ENCODE measurements at regions not wholly inside any gene's neighbourhood (a gene's known extent, or its start where the extent isn't known, plus 50 kb on each side); places are given as distances from the start of the nearest gene placed in this dataset.

DNA sequence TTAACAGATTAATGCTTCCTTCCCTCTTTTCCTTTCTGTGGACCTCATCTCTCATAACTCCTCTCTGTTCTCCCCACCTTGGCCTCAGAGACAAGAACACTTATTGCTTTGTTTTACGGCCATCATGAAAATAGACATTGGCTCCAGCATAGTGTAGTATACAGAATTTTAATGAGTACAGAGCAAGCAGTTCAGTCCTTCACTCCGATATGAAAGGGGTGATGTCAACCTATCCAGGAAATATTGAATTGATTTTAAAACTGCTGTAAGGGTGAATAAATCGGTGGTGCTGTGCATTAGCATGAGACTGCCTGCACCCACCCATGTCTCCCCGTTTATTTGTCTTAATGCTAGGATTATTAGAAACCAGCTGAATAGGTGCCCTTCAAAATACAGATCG, 490.9 kb upstream of the TBL1XR1 start:
- Histone ChIP-seq H3K4me1 (ENCODE audit: insufficient read depth, low read length) (no peaks in the 10 kb centered on the region), H3K27me3 (ENCODE audit: insufficient read depth, low read length) (no peaks in the 10 kb centered on the region), H3K9me3 (ENCODE audit: insufficient read depth, low read depth, low read length) (no peaks in the 10 kb centered on the region), H3K4me3 (ENCODE audit: low read length) (no peak overlapping the region), H3K9ac (ENCODE audit: low read depth, low read length) (no peak overlapping the region), H3K27ac (ENCODE audit: low read depth, low read length) (no peak overlapping the region), H3K36me3 (ENCODE audit: insufficient read depth, low read length) (no peaks in the 10 kb centered on the region)
- 94% methylated on average over 5 of the region's 5 CpGs for WGBS

DNA sequence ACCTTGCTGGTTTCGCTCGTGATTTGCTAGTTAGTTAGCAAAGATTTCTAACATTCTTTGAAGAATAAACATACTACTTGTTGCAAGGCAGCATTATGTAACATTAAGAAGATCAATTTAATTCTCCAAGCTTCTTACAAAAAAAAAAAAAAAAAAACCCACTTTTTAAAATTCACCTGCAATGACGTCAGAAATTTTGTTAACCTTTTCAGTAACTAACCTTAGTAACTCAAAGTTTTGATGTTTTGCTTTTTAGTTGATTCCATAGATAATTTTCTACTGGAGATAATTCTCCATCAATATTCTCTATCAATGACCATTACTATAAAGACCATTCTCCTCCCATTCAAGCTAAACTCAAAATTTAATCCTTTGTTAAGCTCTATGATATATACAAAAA, 491.8 kb upstream of the TBL1XR1 start:
- H3K4me3 ChIP-seq (ENCODE audit: low read length), result no peak overlapping the region
- H3K9me3 ChIP-seq (ENCODE audit: insufficient read depth, low read depth, low read length), result no peaks in the 10 kb centered on the region
- H3K9ac ChIP-seq (ENCODE audit: low read depth, low read length), result no peak overlapping the region
- H3K27me3 ChIP-seq (ENCODE audit: insufficient read depth, low read length), result no peaks in the 10 kb centered on the region
- no peak overlapping the region for H3K27ac ChIP-seq (ENCODE audit: low read depth, low read length)
- H3K36me3 ChIP-seq (ENCODE audit: insufficient read depth, low read length), result no peaks in the 10 kb centered on the region
- WGBS, result 100% methylated on average over 2 of the region's 3 CpGs
- peaks cover 8% of the 10 kb centered on the region for H3K4me1 ChIP-seq (ENCODE audit: insufficient read depth, low read length)

DNA sequence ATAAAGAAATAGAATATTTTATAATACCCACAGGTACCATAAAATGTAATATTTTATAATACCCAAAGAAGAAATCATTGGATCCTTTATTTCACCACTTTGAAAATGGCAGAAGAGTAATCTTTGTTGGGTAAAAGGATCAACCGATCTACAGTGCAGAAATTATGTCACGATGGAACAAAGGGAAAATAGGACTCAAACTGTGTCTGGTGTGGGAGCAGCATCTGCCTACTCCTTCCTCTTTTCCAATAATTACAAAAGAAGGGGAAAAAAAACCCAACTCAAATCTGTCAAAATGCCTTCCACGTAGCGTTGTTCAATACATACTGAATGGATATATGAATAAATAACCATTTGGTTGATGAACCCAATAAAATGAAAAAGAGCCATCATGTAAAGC, 492.6 kb upstream of the TBL1XR1 start:
- 100% methylated on average over 2 of the region's 4 CpGs for WGBS
- no peak overlapping the region for H3K9ac ChIP-seq (ENCODE audit: low read depth, low read length)
- no peak overlapping the region for H3K4me3 ChIP-seq (ENCODE audit: low read length)
- no peaks in the 10 kb centered on the region for H3K9me3 ChIP-seq (ENCODE audit: insufficient read depth, low read depth, low read length)
- no peak overlapping the region for H3K27ac ChIP-seq (ENCODE audit: low read depth, low read length)
- peaks cover 11% of the 10 kb centered on the region for H3K4me1 ChIP-seq (ENCODE audit: insufficient read depth, low read length)
- no peaks in the 10 kb centered on the region for H3K36me3 ChIP-seq (ENCODE audit: insufficient read depth, low read length)
- no peaks in the 10 kb centered on the region for H3K27me3 ChIP-seq (ENCODE audit: insufficient read depth, low read length)

DNA sequence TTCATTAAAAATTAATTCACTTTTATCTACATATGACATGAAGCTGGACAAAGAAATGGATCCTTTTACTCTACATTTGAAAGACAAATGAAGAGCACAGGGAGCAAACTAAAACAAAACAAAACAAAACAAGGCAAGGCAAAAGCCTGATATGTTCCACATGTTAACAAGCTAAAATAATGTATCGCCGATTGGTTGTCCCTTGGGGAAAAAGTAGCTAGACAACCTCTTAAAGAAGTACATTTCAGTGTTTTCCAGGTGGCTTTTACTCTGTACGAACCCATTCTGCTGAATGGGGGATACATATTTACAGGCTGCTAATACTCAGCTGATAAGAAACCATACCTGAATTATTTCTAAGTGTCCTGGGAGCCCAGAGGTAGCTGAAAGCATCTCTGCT, 493.0 kb upstream of the TBL1XR1 start:
- Histone ChIP-seq H3K9me3 (ENCODE audit: insufficient read depth, low read depth, low read length) (no peaks in the 10 kb centered on the region), H3K4me3 (ENCODE audit: low read length) (no peak overlapping the region)
- WGBS, result 85% methylated on average over 3 of the region's 3 CpGs

DNA sequence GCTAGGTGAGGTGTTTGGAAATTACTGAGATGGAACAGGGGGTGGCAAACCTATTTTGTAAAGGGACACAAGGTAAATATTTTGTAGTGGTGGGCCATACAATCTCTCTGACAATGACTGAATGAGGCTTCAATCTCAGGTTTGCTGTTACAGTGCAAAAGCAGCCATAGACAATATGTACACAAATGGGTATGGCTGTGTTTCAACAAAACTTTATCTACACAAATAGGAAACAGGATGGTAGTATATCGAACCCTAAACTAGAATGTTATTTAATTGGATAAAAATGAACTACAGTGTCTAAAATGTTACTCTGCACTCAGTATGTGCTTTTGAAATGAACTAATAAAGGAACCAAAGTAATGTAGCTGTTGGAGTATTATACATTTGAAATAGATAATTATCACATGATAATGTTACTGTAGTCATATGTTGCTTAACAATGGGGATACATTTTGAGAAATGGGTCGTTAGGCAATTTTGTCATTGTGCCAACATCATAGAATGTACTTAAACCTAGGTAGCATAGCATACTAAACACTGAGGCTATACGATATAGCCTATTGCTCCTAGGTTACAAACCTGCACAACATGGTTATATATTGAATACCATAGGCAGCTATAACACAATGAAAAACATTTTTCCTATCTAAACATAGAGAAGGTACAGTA, 495.2 kb upstream of the TBL1XR1 start:
- Histone ChIP-seq H3K27ac (ENCODE audit: low read depth, low read length) (no peak overlapping the region), H3K27me3 (ENCODE audit: insufficient read depth, low read length) (no peaks in the 10 kb centered on the region), H3K4me3 (ENCODE audit: low read length) (no peak overlapping the region), H3K4me1 (ENCODE audit: insufficient read depth, low read length) (peaks cover 11% of the 10 kb centered on the region), H3K9me3 (ENCODE audit: insufficient read depth, low read depth, low read length) (no peaks in the 10 kb centered on the region), H3K9ac (ENCODE audit: low read depth, low read length) (no peak overlapping the region), H3K36me3 (ENCODE audit: insufficient read depth, low read length) (no peaks in the 10 kb centered on the region)
- WGBS, result 84% methylated on average over 2 of the region's 3 CpGs

More for the DNA sequence above, 493.0 kb upstream of the TBL1XR1 start:
- peaks cover 11% of the 10 kb centered on the region for H3K4me1 ChIP-seq (ENCODE audit: insufficient read depth, low read length)
- no peaks in the 10 kb centered on the region for H3K36me3 ChIP-seq (ENCODE audit: insufficient read depth, low read length)
- no peaks in the 10 kb centered on the region for H3K27me3 ChIP-seq (ENCODE audit: insufficient read depth, low read length)
- no peak overlapping the region for H3K9ac ChIP-seq (ENCODE audit: low read depth, low read length)
- no peak overlapping the region for H3K27ac ChIP-seq (ENCODE audit: low read depth, low read length)

DNA sequence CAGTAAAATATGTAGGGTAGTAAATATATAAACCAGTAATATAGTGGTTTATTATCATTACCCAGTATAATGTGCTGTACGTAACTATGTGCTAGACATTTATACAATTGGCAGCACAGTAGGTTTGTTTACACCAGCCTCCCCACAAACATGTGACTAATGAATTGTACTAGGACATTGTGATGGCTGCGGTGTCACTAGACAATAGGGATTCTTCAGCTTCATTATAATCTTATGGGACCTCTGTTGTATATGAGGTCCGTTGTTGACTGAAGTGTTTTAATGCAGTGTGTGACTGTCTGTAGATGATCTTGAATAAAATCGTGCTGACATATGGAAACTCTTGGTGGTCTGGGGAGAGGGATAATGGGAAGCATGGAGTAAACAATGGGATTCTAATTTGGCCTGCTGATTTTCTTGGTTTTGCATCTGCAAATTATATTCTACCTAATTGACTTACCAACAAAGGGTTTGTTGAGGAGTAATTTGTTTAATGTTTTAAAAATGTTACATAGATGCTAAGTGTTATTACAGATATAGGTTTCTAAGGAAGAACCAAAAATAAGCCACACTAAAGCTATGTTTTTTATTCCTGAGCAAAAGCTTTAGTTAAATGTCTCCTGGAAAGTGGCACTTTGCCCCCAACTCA, 496.5 kb upstream of the TBL1XR1 start:
- WGBS, result 74% methylated on average over 3 of the region's 4 CpGs
- Histone ChIP-seq H3K36me3 (ENCODE audit: insufficient read depth, low read length) (no peaks in the 10 kb centered on the region), H3K9me3 (ENCODE audit: insufficient read depth, low read depth, low read length) (no peaks in the 10 kb centered on the region), H3K4me1 (ENCODE audit: insufficient read depth, low read length) (peaks cover 11% of the 10 kb centered on the region), H3K4me3 (ENCODE audit: low read length) (no peak overlapping the region), H3K9ac (ENCODE audit: low read depth, low read length) (no peak overlapping the region), H3K27me3 (ENCODE audit: insufficient read depth, low read length) (no peaks in the 10 kb centered on the region), H3K27ac (ENCODE audit: low read depth, low read length) (no peak overlapping the region)

DNA sequence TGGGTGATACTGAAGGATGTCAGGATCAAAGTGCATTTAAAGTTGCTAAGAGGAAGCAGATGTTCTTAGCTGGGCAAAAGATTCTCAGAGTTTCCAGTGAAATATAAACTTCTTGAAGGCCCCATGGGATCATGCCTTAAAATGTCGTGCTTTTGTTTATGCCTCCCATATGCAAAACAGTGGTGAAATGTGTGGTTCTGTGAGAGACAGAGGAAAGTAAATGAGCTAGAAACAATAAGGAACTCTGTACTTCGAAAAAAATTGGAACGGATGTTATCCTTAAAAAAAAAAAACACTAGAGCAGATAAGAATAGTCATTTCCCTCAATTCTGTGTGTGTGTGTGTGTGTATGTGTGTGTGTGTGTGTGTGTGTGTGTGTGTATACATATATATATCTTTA, 497.0 kb upstream of the TBL1XR1 start:
- WGBS, result 60% methylated on average over 1 of the region's 3 CpGs
- Histone ChIP-seq H3K4me3 (ENCODE audit: low read length) (no peak overlapping the region), H3K36me3 (ENCODE audit: insufficient read depth, low read length) (no peaks in the 10 kb centered on the region), H3K27ac (ENCODE audit: low read depth, low read length) (no peak overlapping the region), H3K9ac (ENCODE audit: low read depth, low read length) (no peak overlapping the region), H3K27me3 (ENCODE audit: insufficient read depth, low read length) (no peaks in the 10 kb centered on the region), H3K4me1 (ENCODE audit: insufficient read depth, low read length) (peaks cover 11% of the 10 kb centered on the region), H3K9me3 (ENCODE audit: insufficient read depth, low read depth, low read length) (no peaks in the 10 kb centered on the region)

DNA sequence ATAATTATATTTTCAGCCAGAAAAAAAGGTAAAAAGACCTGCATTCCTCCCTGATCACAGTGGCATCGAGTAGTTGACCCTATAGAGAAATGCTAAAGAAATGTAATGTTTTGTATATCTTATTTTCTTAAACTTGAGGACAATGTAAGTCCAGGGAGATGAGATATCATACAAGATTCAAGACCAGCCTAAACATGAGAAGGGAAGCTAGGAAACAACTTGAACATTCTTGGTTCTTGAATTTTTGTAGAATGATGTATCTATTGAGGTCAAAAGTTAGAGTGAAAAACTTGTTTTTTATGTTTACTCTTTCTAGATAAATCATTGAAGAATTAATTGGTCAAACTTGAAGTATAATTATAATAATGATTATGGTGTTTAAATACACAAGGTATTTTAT, 497.7 kb upstream of the TBL1XR1 start:
- no peak overlapping the region for H3K27ac ChIP-seq (ENCODE audit: low read depth, low read length)
- no peaks in the 10 kb centered on the region for H3K27me3 ChIP-seq (ENCODE audit: insufficient read depth, low read length)
- no peak overlapping the region for H3K4me3 ChIP-seq (ENCODE audit: low read length)
- no peak overlapping the region for H3K9ac ChIP-seq (ENCODE audit: low read depth, low read length)
- H3K9me3 ChIP-seq (ENCODE audit: insufficient read depth, low read depth, low read length), result no peaks in the 10 kb centered on the region
- 100% methylated on average over 1 of the region's 1 CpG for WGBS
- no peaks in the 10 kb centered on the region for H3K36me3 ChIP-seq (ENCODE audit: insufficient read depth, low read length)
- peaks cover 11% of the 10 kb centered on the region for H3K4me1 ChIP-seq (ENCODE audit: insufficient read depth, low read length)

DNA sequence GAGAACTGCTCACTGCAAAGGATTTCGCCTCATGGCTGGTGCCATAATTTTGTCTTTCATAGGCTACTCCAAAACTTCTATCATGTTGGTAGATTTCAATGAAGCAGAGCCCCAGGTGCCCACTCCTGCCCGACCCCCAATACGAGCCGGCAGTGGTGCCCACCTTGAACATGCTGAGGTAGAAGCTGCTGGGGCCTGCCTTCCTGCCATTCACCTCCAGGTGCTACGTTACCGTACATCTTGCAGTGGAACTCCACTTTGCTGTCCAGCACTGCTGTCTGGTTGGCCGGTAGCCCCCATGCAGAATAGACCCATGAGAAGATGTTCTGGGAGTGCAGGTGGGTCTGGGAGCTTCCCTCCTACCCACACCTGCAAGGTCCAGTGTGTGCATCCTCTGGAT, 502.8 kb upstream of the TBL1XR1 start:
- H3K27ac ChIP-seq (ENCODE audit: low read depth, low read length), result no peak overlapping the region
- no peaks in the 10 kb centered on the region for H3K36me3 ChIP-seq (ENCODE audit: insufficient read depth, low read length)
- no peak overlapping the region for H3K4me3 ChIP-seq (ENCODE audit: low read length)
- no peaks in the 10 kb centered on the region for H3K4me1 ChIP-seq (ENCODE audit: insufficient read depth, low read length)
- 94% methylated on average over 7 of the region's 7 CpGs for WGBS
- H3K9ac ChIP-seq (ENCODE audit: low read depth, low read length), result no peak overlapping the region
- H3K27me3 ChIP-seq (ENCODE audit: insufficient read depth, low read length), result no peaks in the 10 kb centered on the region
- H3K9me3 ChIP-seq (ENCODE audit: insufficient read depth, low read depth, low read length), result no peaks in the 10 kb centered on the region

DNA sequence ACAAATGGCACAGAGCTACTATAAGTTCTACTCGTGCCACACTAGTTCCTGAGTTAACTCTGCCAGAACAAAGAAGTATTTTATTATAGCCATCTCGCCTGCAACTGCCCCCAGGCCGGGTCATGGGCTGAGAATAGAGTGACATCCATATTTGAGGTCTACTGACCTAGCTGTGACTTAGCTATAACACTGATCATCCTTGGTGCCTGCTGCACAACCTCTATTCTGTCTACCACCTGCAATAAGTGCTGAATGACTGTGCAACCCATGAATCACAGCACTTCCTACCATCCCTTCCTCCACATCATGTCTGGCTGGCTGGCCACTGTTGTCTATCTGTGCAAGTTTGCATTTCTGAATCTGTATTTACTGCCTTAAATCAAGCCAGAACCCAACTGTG, 506.5 kb upstream of the TBL1XR1 start:
- H3K9ac ChIP-seq (ENCODE audit: low read depth, low read length), result no peak overlapping the region
- no peak overlapping the region for H3K27ac ChIP-seq (ENCODE audit: low read depth, low read length)
- no peaks in the 10 kb centered on the region for H3K36me3 ChIP-seq (ENCODE audit: insufficient read depth, low read length)
- no peak overlapping the region for H3K4me3 ChIP-seq (ENCODE audit: low read length)
- H3K4me1 ChIP-seq (ENCODE audit: insufficient read depth, low read length), result no peaks in the 10 kb centered on the region
- H3K9me3 ChIP-seq (ENCODE audit: insufficient read depth, low read depth, low read length), result no peaks in the 10 kb centered on the region
- no peaks in the 10 kb centered on the region for H3K27me3 ChIP-seq (ENCODE audit: insufficient read depth, low read length)
- WGBS, result 92% methylated on average over 3 of the region's 3 CpGs

DNA sequence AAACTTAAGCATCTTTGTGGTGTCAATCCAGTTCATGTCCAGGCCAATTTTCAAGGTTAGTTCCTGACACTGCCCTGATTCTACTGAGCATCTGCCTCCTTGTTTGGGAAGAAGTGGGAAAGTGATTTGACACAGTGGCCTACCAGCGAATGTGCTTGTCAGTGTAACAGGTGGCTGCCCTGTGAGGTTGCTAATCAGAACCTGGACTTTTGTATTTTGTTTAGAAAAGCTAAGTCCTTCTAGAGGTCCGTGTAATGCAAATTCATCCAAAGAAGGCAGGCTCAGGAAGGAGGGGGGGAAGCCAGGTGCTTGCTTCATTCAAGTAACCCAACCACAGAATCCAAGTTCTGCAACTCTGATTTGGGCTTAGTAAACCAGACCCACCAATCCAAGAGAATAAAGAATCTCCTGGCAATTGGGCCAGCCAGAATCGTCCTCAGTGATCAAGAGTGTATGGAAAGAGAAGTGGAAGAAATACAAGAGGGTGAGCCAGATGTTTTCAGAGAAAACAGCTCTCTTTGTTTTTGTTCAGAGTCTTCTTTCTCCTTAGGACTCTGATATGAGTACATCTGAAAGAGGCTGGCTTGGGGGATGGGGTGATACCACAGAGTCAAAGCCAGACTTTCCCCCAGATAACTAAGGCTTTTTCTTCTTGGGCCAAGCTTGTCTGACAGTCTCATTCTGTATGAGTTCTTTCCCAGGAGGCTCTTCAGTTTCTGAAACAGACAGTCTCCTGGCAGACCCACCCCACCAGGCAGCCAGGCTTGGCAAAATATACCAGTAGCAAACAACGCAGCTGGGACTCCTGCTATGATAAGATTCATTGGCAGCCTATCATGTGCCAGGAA, 508.9 kb upstream of the TBL1XR1 start:
- Histone ChIP-seq H3K27ac (ENCODE audit: low read depth, low read length) (no peak overlapping the region), H3K9ac (ENCODE audit: low read depth, low read length) (no peak overlapping the region), H3K27me3 (ENCODE audit: insufficient read depth, low read length) (no peaks in the 10 kb centered on the region), H3K4me1 (ENCODE audit: insufficient read depth, low read length) (no peaks in the 10 kb centered on the region), H3K36me3 (ENCODE audit: insufficient read depth, low read length) (no peaks in the 10 kb centered on the region), H3K4me3 (ENCODE audit: low read length) (no peak overlapping the region), H3K9me3 (ENCODE audit: insufficient read depth, low read depth, low read length) (no peaks in the 10 kb centered on the region)
- 90% methylated on average over 4 of the region's 4 CpGs for WGBS

Data from HUES64 (cell line).